ENCODE measurements at regions not wholly inside any gene's neighbourhood (a gene's known extent, or its start where the extent isn't known, plus 50 kb on each side); places are given as distances from the start of the nearest gene placed in this dataset.

GRCh38 chr20:10806539-10806938 lies 132.7 kb upstream of the JAG1 start:
- DNase-seq (ENCODE audit: low read depth) = no peak

GRCh38 chr20:10807013-10807412 lies 133.2 kb upstream of the JAG1 start:
- DNase-seq (ENCODE audit: low read depth) = no peak

- no peak for DNase-seq (ENCODE audit: low read depth)
Measured at GRCh38 chr20:10812759-10813327, 139.0 kb upstream of the JAG1 start.

GRCh38 chr20:10823585-10823984 lies 149.8 kb upstream of the JAG1 start:
- no peak for DNase-seq (ENCODE audit: low read depth)

GRCh38 chr20:10824750-10825500 lies 151.1 kb upstream of the JAG1 start:
- no peak for DNase-seq (ENCODE audit: low read depth)

GRCh38 chr20:10826111-10826510 lies 152.3 kb upstream of the JAG1 start:
- DNase-seq (ENCODE audit: low read depth) = no peak

GRCh38 chr20:10828180-10828579 lies 154.4 kb upstream of the JAG1 start:
- DNase-seq (ENCODE audit: low read depth) = no peak

- DNase-seq (ENCODE audit: low read depth) = peak; percentile 20
Measured at GRCh38 chr20:10832141-10832540, 158.3 kb upstream of the JAG1 start.

- no peak for DNase-seq (ENCODE audit: low read depth)
Measured at GRCh38 chr20:10837901-10838300, 164.1 kb upstream of the JAG1 start.

- no peak for DNase-seq (ENCODE audit: low read depth)
Measured at GRCh38 chr20:10842116-10842515, 168.3 kb upstream of the JAG1 start.

GRCh38 chr20:10843146-10843711 lies 169.4 kb upstream of the JAG1 start:
- DNase-seq (ENCODE audit: low read depth) = no peak

GRCh38 chr20:10846766-10847165 lies 173.0 kb upstream of the JAG1 start:
- DNase-seq (ENCODE audit: low read depth) = no peak

GRCh38 chr20:10848810-10849370 lies 175.1 kb upstream of the JAG1 start:
- peak; percentile 92 for DNase-seq (ENCODE audit: low read depth)

GRCh38 chr20:10853176-10853575 lies 179.4 kb upstream of the JAG1 start:
- DNase-seq (ENCODE audit: low read depth) = no peak

GRCh38 chr20:10853731-10854130 lies 179.9 kb upstream of the JAG1 start:
- DNase-seq (ENCODE audit: low read depth) = no peak

- no peak for DNase-seq (ENCODE audit: low read depth)
Measured at GRCh38 chr20:10854976-10855375, 181.2 kb upstream of the JAG1 start.

GRCh38 chr20:10855778-10856177 lies 182.0 kb upstream of the JAG1 start:
- DNase-seq (ENCODE audit: low read depth) = no peak

- no peak for DNase-seq (ENCODE audit: low read depth)
Measured at GRCh38 chr20:10856237-10857015, 182.6 kb upstream of the JAG1 start.

- DNase-seq (ENCODE audit: low read depth) = peak; percentile 82
Measured at GRCh38 chr20:10857352-10858070, 183.7 kb upstream of the JAG1 start.

GRCh38 chr20:10861090-10861489 lies 187.3 kb upstream of the JAG1 start:
- peak; percentile 89 for DNase-seq (ENCODE audit: low read depth)

GRCh38 chr20:10861619-10862018 lies 187.8 kb upstream of the JAG1 start:
- DNase-seq (ENCODE audit: low read depth) = no peak
